Natural killer cell treated with Interleukin-12 subunit alpha and Interleukin-12 subunit beta and Interleukin-15 and Interleukin-18, amount 100 ng/mL, for 72 hours (primary cell): ENCODE measurements at regions not wholly inside any gene's neighbourhood (a gene's known extent, or its start where the extent isn't known, plus 50 kb on each side); places are given as distances from the start of the nearest gene placed in this dataset.
"Not testable (repeated sequence)": the region's sequence is repeated elsewhere in the genome, so short reads cannot be mapped to it uniquely, and the experiment has no call there.

ENCODE experiments used
- ATAC-seq, 2 donors: fragments of 150-1000 bp; cut with Tn5 transposase in 1 of 2; sonication (Bioruptor Pico), chemical (Tn5 transposase) in 1 of 2; 2 replicates each; pipeline ENCODE4 v1.10.0; 2021
- DNase-seq: peaks from one replicate; pipeline ENCODE4 v3.0.0; 2022; ENCODE audit warnings: low spot score
- H3K27ac Mint-ChIP-seq, 2 donors: 1 replicate in 1 of 2; 2 replicates in 1 of 2; pipeline ENCODE4 v1.8.0; 2022; ENCODE audit warnings: mixed read lengths in 2 of 2, mild to moderate bottlenecking in 1 of 2, moderate library complexity in 1 of 2
- H3K27me3 Mint-ChIP-seq, 2 donors: 1 replicate in 1 of 2; 2 replicates in 1 of 2; pipeline ENCODE4 v1.8.0; 2022; ENCODE audit warnings: mixed read lengths in 2 of 2
- H3K36me3 Mint-ChIP-seq: one replicate; pipeline ENCODE4 v1.8.0; 2022; ENCODE audit warnings: mixed read lengths
- H3K4me1 Mint-ChIP-seq, 2 donors: 1 replicate in 1 of 2; 2 replicates in 1 of 2; pipeline ENCODE4 v1.8.0; 2022; ENCODE audit warnings: low read depth in 2 of 2, mixed read lengths in 2 of 2, mild to moderate bottlenecking in 1 of 2
- H3K4me3 Mint-ChIP-seq: one replicate; pipeline ENCODE4 v1.8.0; 2022; ENCODE audit warnings: mixed read lengths
- H3K9me3 Mint-ChIP-seq: 2 replicates; pipeline ENCODE4 v1.8.0; 2022; ENCODE audit warnings: mixed read lengths

GRCh38 chr11:104678408-104678807, 219.9 kb downstream of the CASP12 start:
- no peak for ATAC-seq

DNA sequence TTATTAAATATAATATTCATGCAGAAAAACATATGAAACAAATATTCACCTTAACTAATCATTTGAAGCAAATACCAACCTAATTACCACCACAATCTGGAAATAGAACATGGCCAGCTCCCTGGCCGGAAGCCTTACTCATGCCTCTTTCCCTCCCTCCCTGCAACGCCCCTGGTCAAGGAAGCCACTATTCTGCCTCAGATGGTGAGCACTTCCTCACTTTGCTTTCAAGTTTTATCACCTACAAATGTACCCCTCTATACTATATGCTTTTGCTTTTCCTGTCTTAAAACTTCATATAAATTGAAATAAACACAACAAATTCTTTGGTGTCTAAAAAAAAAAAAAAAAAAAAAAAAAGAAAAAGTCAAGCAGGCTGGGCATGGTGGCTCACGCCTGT, 221.2 kb downstream of the CASP12 start:
- DNase-seq, ATAC-seq, H3K27me3 Mint-ChIP-seq, H3K9me3 Mint-ChIP-seq, H3K4me3 Mint-ChIP-seq: not testable (repeated sequence)
- Mint-ChIP-seq H3K4me1 (peaks cover 14 to 19% of the 10 kb centered on the region in 2 donors), H3K27ac (peak overlapping the region in 1 of 2 donors; percentile 57), H3K36me3 (peaks cover 16% of the 10 kb centered on the region)

More at GRCh38 chr11:104678408-104678807, 219.9 kb downstream of the CASP12 start:
- Mint-ChIP-seq H3K27me3 (no peaks in the 10 kb centered on the region), H3K9me3 (peaks cover 4% of the 10 kb centered on the region), H3K27ac (peak overlapping the region; percentile 31 to 49), H3K4me3 (no peak overlapping the region), H3K4me1 (peaks cover 14 to 19% of the 10 kb centered on the region in 2 donors), H3K36me3 (peaks cover 10% of the 10 kb centered on the region)
- DNase-seq = no peak

DNA sequence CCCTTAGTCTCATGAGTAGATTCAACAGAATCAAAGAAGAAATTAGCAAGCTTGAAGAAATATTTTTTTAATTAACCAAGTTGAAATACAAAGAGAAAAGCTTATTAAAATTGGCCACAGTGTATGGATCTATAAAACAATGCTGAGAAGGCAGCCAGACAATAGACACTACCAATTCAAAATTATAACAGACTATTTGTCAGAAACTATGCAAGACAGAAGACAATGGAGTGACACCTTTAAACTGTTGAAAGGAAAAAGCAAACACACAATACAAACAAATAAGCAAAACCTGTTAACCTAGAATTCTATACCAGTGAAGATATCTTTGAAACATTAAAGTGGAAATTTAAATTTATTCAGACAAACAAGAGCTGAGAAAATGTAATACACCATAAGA, 225.4 kb downstream of the CASP12 start:
- Mint-ChIP-seq H3K27ac (no peak overlapping the region), H3K36me3 (peaks cover 32% of the 10 kb centered on the region), H3K27me3 (no peaks in the 10 kb centered on the region), H3K9me3 (peaks cover 7% of the 10 kb centered on the region), H3K4me1 (peaks cover 29 to 30% of the 10 kb centered on the region in 2 donors), H3K4me3 (no peak overlapping the region)
- ATAC-seq (no peak), DNase-seq (no peak)

- peak overlapping the region; percentile 39 for H3K4me3 Mint-ChIP-seq
Observed at GRCh38 chr11:104668797-104669463, 229.3 kb downstream of the CASP12 start.

DNA sequence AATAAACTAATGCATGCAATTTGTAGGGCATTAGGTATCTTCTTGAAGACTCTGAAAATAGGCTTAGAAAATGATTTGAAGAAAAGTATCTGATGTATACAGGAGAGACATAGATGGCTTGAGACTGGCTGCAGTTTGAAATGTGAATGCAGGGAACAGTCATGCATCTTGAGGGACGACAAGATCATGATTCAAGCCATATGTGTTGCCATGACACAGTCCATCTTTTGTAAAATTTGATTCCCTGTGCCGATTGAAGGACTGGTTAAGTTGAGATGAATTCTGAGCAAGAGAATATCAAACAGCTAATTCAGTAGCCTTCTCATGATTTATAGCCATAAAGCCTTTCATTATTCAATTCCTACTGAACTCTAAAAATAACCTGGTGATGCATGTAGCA, 231.6 kb downstream of the CASP12 start:
- peaks cover 29% of the 10 kb centered on the region for H3K36me3 Mint-ChIP-seq
- ATAC-seq (no peak), DNase-seq (no peak)
- H3K27ac Mint-ChIP-seq = no peak overlapping the region
- peaks cover 3% of the 10 kb centered on the region for H3K9me3 Mint-ChIP-seq
- H3K4me1 Mint-ChIP-seq = peaks cover 27 to 37% of the 10 kb centered on the region in 2 donors
- no peak overlapping the region for H3K4me3 Mint-ChIP-seq
- peaks cover 0 to 10% of the 10 kb centered on the region in 2 donors for H3K27me3 Mint-ChIP-seq

More at GRCh38 chr11:104668797-104669463, 229.3 kb downstream of the CASP12 start:
- peak; percentile 76 to 86 for ATAC-seq
- no peak for DNase-seq
- H3K27me3 Mint-ChIP-seq = peaks cover 0 to 10% of the 10 kb centered on the region in 2 donors
- peaks cover 22 to 37% of the 10 kb centered on the region in 2 donors for H3K4me1 Mint-ChIP-seq
- peak overlapping the region; percentile 8 to 45 for H3K27ac Mint-ChIP-seq
- peaks cover 3% of the 10 kb centered on the region for H3K9me3 Mint-ChIP-seq
- peaks cover 35% of the 10 kb centered on the region for H3K36me3 Mint-ChIP-seq

DNA sequence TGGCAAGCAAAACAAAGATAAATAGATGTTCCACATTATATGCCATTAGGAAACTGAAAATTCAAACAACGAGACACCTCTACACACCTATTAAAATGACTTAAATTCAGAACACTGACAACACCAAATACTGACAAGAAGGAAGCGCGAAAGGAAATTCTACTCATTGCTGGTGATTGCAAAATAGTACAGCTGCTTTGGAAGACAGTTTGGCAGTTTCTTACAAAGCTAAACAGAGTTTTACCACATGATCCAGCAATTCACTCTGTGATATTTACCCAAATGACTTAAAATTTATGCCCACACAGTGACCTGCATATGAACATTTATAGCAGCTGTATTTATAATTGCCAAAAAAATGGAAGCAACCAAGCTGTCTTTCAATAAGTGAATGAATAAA, 232.6 kb downstream of the CASP12 start:
- no peak for DNase-seq
- Mint-ChIP-seq H3K36me3 (peaks cover 26% of the 10 kb centered on the region), H3K9me3 (no peaks in the 10 kb centered on the region), H3K27me3 (peaks cover 0 to 10% of the 10 kb centered on the region in 2 donors), H3K27ac (peak overlapping the region; percentile 4 to 50), H3K4me1 (peaks cover 23 to 35% of the 10 kb centered on the region in 2 donors), H3K4me3 (peak overlapping the region; percentile 41)
- ATAC-seq = no peak

- H3K4me3 Mint-ChIP-seq = no peak overlapping the region
- ATAC-seq = no peak
- no peak overlapping the region for H3K27ac Mint-ChIP-seq
- no peaks in the 10 kb centered on the region for H3K9me3 Mint-ChIP-seq
- H3K27me3 Mint-ChIP-seq = peaks cover 0 to 10% of the 10 kb centered on the region in 2 donors
- DNase-seq = no peak
- H3K36me3 Mint-ChIP-seq = peaks cover 20% of the 10 kb centered on the region
- peaks cover 14 to 29% of the 10 kb centered on the region in 2 donors for H3K4me1 Mint-ChIP-seq
Observed at GRCh38 chr11:104663190-104664140, 234.8 kb downstream of the CASP12 start.

- H3K4me1 Mint-ChIP-seq = peaks cover 11 to 31% of the 10 kb centered on the region in 2 donors
- peaks cover 0 to 10% of the 10 kb centered on the region in 2 donors for H3K27me3 Mint-ChIP-seq
- DNase-seq (no peak), ATAC-seq (no peak)
- no peaks in the 10 kb centered on the region for H3K9me3 Mint-ChIP-seq
- H3K36me3 Mint-ChIP-seq = peaks cover 17% of the 10 kb centered on the region
- no peak overlapping the region for H3K27ac Mint-ChIP-seq
- H3K4me3 Mint-ChIP-seq = no peak overlapping the region
Observed at GRCh38 chr11:104661901-104662300, 236.4 kb downstream of the CASP12 start.

- Mint-ChIP-seq H3K27me3 (peaks cover 0 to 10% of the 10 kb centered on the region in 2 donors), H3K4me1 (peaks cover 11 to 35% of the 10 kb centered on the region in 2 donors), H3K27ac (no peak overlapping the region), H3K9me3 (no peaks in the 10 kb centered on the region), H3K4me3 (no peak overlapping the region), H3K36me3 (peaks cover 17% of the 10 kb centered on the region)
- ATAC-seq = no peak
- no peak for DNase-seq
Observed at GRCh38 chr11:104661471-104661870, 236.8 kb downstream of the CASP12 start.

DNA sequence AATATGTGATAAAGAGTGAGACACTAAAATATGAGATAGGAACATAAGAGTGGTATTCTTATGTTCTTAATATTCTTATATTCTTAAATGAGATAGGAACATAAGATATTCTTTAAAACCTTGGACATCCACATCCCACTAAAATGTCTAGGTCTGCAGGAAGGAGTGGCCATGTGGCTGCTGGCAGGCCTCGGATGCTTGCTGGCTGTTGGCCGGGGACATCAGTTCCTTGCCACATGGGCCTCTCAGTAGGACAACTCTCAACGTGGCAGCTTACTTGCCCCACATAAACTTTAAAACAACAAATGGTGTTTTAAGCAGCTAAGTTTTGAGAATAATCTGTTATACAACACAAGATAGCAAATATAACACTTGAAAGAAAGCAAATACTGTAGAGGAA, 240.1 kb downstream of the CASP12 start:
- H3K4me3 Mint-ChIP-seq = no peak overlapping the region
- no peak for ATAC-seq
- no peak for DNase-seq

GRCh38 chr11:104657083-104657482, 241.2 kb downstream of the CASP12 start:
- DNase-seq = no peak
- peak; percentile 65 to 76 for ATAC-seq
- Mint-ChIP-seq H3K27me3 (no peaks in the 10 kb centered on the region), H3K9me3 (no peaks in the 10 kb centered on the region), H3K27ac (peak overlapping the region; percentile 17 to 73), H3K4me3 (peak overlapping the region; percentile 43), H3K4me1 (peaks cover 15 to 50% of the 10 kb centered on the region in 2 donors), H3K36me3 (peaks cover 11% of the 10 kb centered on the region)

More for the DNA sequence above, 240.1 kb downstream of the CASP12 start:
- Mint-ChIP-seq H3K27me3 (no peaks in the 10 kb centered on the region), H3K9me3 (no peaks in the 10 kb centered on the region), H3K27ac (peak overlapping the region in 1 of 2 donors; percentile 73), H3K4me1 (peaks cover 12 to 45% of the 10 kb centered on the region in 2 donors), H3K36me3 (peaks cover 11% of the 10 kb centered on the region)

- Mint-ChIP-seq H3K9me3 (no peaks in the 10 kb centered on the region), H3K36me3 (peaks cover 6% of the 10 kb centered on the region), H3K4me1 (peaks cover 15 to 43% of the 10 kb centered on the region in 2 donors), H3K4me3 (no peak overlapping the region), H3K27ac (peak overlapping the region in 1 of 2 donors; percentile 73), H3K27me3 (no peaks in the 10 kb centered on the region)
- DNase-seq (no peak), ATAC-seq (no peak)
Observed at GRCh38 chr11:104655066-104655465, 243.2 kb downstream of the CASP12 start.

GRCh38 chr11:104654181-104654813, 244.0 kb downstream of the CASP12 start:
- ATAC-seq = no peak
- Mint-ChIP-seq H3K27me3 (peaks cover 0 to 2% of the 10 kb centered on the region in 2 donors), H3K4me3 (peak overlapping the region; percentile 21), H3K36me3 (peaks cover 11% of the 10 kb centered on the region), H3K4me1 (peaks cover 17 to 48% of the 10 kb centered on the region in 2 donors), H3K9me3 (peaks cover 3% of the 10 kb centered on the region), H3K27ac (peak overlapping the region; percentile 72 to 73)
- no peak for DNase-seq
